GM12874 (cell line): ENCODE measurements at regions not wholly inside any gene's neighbourhood (a gene's known extent, or its start where the extent isn't known, plus 50 kb on each side); places are given as distances from the start of the nearest gene placed in this dataset.

Experiments
- CTCF ChIP-seq: IDR thresholded peaks from 2 replicates; pipeline ENCODE4 v1.5.1; 2011; ENCODE audit warnings: low read depth, mild to moderate bottlenecking, control low read depth, low read length, moderate library complexity; ENCODE audit not compliant: insufficient read depth

- no peak for TF ChIP-seq CTCF
Observed at GRCh38 chr12:91722072-91722471, 423.6 kb downstream of the BTG1 start.

GRCh38 chr12:91721023-91721422 lies 424.6 kb downstream of the BTG1 start:
- TF ChIP-seq CTCF: no peak

GRCh38 chr12:91718326-91718725 lies 427.3 kb downstream of the BTG1 start:
- no peak for TF ChIP-seq CTCF

GRCh38 chr12:91717804-91718203 lies 427.8 kb downstream of the BTG1 start:
- no peak for TF ChIP-seq CTCF

GRCh38 chr12:91706466-91706865 lies 439.2 kb downstream of the BTG1 start:
- TF ChIP-seq CTCF: no peak

- no peak for TF ChIP-seq CTCF
Observed at GRCh38 chr12:91704446-91704845, 441.2 kb downstream of the BTG1 start.

- TF ChIP-seq CTCF: no peak
Observed at GRCh38 chr12:91703491-91704283, 442.0 kb downstream of the BTG1 start.
